Renal cortex interstitium (tissue), 11 donors: ENCODE measurements at regions not wholly inside any gene's neighbourhood (a gene's known extent, or its start where the extent isn't known, plus 50 kb on each side); places are given as distances from the start of the nearest gene placed in this dataset.
A peak's percentile ranks its signal among the peaks of the same experiment; 100 is the strongest.

ENCODE experiments used
- DNase-seq, 11 donors: peaks; one replicate each; pipeline ENCODE4 v3.0.0-alpha.2; 2013; ENCODE audit warnings: low read depth in 9 of 11, low spot score in 4 of 11; ENCODE audit errors: extremely low read depth in 1 of 11

- no peak for DNase-seq
Measured at GRCh38 chr3:72182206-72182605, 397.3 kb upstream of the PROK2 start.

- no peak for DNase-seq
Measured at GRCh38 chr3:72181251-72181650, 396.3 kb upstream of the PROK2 start.

DNA sequence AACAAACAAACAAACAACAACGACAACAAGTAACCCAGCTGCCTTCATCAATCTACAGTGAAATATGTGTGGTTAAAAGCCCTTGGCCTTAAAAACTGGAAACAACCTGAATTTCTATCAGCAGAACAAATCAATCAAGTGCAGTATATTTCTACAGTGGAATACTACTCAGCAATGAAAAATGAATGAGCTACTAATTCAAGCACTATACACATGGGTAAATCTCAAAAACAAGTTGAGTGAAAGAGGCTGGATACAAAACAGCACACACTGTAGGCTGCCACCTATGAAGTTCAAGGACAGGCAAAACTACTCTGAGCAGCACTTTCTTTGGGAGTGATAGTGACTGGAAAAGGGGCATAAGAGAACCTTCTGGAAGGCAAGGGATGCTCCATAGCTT, 395.5 kb upstream of the PROK2 start:
- DNase-seq: no peak

DNA sequence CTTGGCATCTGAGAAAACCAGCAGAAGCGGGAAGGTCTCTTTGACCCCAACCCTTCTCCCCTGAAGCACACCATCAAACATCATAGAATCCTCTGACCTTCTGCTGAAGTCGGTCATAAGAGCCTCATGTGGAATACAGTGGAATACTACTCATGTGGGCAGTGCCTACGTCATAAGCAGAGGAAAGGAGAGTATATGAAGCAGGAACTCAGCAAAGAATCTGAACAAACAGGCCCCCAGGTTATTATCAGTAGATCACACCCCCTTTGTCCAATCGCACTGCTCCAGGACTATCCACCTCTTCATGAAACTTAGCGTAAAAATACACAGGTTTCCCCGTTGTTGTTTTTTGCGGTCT, 394.1 kb upstream of the PROK2 start:
- DNase-seq: no peak

- no peak for DNase-seq
Measured at GRCh38 chr3:72178463-72179106, 393.6 kb upstream of the PROK2 start.

DNA sequence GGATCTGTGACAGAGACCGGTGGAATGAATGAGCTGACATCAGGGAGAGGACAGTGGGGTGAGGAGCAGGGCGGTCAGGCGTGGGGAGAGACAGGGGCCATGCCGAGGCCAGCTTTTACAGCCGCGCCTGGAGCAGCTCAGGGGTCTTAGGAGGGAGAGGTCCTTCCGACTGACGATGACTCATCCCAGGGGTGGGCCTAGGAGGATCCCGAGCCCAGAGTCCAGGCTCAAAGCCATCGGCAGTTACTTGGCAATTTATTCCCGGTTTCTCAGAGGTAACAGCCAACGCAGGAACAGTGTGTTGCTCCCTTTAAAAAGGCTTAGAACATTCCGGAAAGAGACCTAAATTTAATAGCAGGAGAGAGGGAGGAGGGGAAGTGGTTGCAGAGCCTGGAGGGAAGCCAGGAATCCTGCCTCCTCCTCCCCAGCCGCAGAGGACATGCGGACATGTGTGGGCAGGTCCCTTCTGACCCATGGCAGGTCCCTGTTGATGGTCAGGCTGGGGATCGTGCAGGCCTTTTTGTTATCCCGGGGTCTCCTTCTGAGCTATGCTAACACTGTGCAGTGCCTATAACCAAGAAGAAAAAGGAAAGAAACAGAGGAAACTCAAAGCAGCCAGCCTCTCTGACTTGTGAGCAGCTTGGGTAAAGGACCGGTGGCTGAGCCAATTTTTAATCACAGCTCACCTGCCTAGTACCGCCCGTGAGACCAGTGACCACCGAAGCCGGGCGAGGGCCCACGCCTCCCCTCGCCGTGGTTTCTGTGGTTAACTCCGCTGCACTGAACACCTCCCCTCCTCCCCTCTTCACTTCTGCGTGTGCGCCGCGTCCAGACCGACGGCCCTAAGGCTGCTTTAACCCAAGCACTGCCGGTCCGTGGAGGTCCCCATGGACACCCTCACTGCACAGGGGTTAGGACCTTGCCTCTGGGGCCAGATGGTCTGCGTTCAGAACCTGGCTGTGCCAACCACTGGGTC, 392.4 kb upstream of the PROK2 start:
- DNase-seq: peak in 1 of 11 donors; percentile 28

GRCh38 chr3:72176537-72177041, 391.6 kb upstream of the PROK2 start:
- DNase-seq: no peak

DNA sequence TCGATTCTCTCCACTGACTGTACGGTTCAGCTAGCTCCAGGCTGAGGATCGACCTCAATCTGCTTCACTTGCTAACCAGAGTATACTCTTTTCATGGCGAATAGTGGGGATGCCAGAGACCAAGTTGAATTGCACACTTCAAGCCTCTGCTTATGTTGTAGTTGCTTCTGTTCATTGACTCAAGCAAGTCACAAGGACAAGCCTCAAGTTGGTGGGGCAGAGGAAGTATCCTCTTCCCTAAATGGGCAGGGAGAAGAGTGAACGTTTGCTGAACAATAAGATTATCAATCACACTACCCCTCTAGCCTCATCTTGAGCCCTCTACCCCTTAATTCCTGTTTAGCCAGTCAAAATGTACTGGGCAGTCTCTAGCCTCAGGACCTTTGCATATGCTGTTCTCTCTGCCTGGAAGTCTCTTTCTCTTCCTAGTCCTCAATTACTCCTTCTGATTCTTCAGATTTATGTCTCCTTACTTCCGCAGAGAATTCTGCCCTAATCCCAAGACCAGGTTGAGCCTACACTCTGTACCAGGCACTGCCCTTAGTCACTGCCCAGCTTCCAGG, 390.4 kb upstream of the PROK2 start:
- no peak for DNase-seq

- DNase-seq: no peak
Measured at GRCh38 chr3:72174890-72175289, 389.9 kb upstream of the PROK2 start.

DNA sequence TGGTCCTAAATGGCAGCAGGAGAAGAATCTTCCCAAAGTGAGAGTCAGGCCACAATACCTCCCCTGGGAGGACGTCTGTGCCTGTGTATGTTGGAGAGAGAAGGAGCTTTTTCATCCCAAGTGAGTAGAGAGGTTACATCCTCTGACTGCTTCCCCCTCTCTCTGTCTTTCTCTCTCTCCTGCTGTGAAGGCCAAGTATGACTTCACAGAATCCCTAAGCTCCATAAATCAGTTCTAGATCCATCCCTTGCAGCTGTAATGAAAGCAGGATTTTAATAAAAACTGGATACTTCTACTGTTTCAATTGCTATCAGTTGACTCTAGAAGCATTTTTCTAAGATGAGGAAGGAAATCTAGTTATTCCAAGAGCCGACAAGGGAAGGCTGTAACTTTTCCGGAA, 389.1 kb upstream of the PROK2 start:
- no peak for DNase-seq

GRCh38 chr3:72171946-72172345, 387.0 kb upstream of the PROK2 start:
- no peak for DNase-seq

GRCh38 chr3:72171463-72171881, 386.5 kb upstream of the PROK2 start:
- no peak for DNase-seq

GRCh38 chr3:72169561-72170472, 384.9 kb upstream of the PROK2 start:
- DNase-seq: no peak

DNA sequence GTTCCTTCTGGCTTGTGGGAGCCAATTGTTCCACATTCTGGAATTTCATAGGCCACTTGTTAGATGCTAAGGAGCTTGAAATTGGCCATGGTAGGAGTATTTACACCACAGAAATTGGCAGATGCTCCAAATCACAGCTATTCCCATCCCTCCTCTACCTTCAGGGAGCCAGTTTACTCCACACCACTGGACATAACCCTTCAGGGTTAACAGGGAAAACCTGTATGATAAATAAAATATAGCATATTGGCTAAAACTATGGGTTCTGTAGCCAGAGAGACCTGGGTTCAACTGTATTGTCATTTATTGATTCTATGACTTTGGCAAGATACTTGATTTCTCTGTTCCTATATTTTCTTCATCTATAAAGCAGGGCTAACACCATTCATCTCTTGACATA, 384.2 kb upstream of the PROK2 start:
- DNase-seq: no peak

DNA sequence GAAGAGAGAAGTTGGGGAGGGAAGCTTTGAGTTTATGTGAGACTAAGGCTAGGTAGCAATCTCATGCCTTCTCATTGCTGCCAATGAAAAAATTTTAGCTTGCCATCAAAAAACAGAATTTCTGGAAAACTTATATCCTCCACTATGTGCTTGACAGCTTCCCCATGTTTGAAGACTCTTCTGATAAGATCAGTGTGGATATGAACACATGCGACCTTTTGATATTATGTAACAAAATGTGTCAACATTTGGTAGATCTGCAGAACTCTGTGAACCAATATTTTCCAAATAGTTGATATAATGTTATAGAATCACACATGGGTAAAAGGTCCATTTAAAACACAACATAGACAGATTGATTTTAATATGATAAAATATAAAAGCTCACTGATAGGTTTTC, 380.9 kb upstream of the PROK2 start:
- no peak for DNase-seq

GRCh38 chr3:72165317-72165716, 380.4 kb upstream of the PROK2 start:
- no peak for DNase-seq

DNA sequence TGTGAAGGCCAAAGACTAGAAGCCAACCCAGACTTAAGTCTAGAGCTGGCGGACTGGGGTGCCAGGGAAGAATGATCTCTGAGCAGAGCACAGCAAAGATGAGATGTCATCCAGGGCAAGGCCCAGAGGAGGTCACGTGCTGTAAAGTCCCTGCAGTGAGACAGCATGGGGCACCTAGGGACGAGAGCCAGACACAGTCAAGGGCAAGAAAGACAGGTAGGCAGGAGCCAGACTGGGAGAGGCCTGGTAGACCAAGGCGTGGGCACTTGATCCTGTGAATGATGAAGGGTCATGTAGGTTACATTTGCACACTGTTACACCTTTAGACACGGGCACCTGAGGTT, 379.7 kb upstream of the PROK2 start:
- DNase-seq: no peak

- no peak for DNase-seq
Measured at GRCh38 chr3:72163809-72164634, 379.1 kb upstream of the PROK2 start.
